K562 (cell line): ENCODE measurements at regions not wholly inside any gene's neighbourhood (a gene's known extent, or its start where the extent isn't known, plus 50 kb on each side); places are given as distances from the start of the nearest gene placed in this dataset.

Source experiments
- ATAC-seq: fragments of 200-7000 bp; cut with Tn5 transposase; 3 replicates; pipeline ENCODE4 v1.9.1; 2020; ENCODE audit warnings: moderate library complexity
- BruUV-seq: library from RNA; stranded (reverse); fragments of 400-500 nt; replicated peaks from 2 replicates; lab custom pipeline; 2021; lab: Mats Ljungman, UMichigan
- CTCF ChIA-PET: fragments of 300-600 bp; formaldehyde crosslinking; extraction: SDS; loops from one replicate; lab custom pipeline; 2021; ENCODE audit warnings: low intra/inter-chr PET ratio; lab: Yijun Ruan, JAX
- POLR2A ChIA-PET: fragments of 300-600, 350-650 bp; sonication (Branson Sonifier 250); formaldehyde crosslinking; extraction: SDS; loops from one replicate; lab custom pipeline; 2021; ENCODE audit warnings: antibody characterized with exemption, inconsistent platforms; lab: Yijun Ruan, JAX
- DNase-seq, 4 experiments: peaks; one replicate each; pipeline versions ENCODE4 v3.0.0 to v3.0.0-alpha.2; 2011 to 2018; ENCODE audit warnings: low spot score in 3 of 4, mixed read lengths in 3 of 4; ENCODE audit errors: extremely low read depth in 1 of 4
- FAIRE-seq: peaks from 2 replicates; lab custom pipeline; 2011; peaks lifted over from hg19 to GRCh38; lab: Jason Lieb, UNC
- H2AFZ ChIP-seq: 2 replicates; pipeline ENCODE4 v1.6.0; 2011; ENCODE audit warnings: low read depth, low read length, control low read depth, inconsistent platforms
- H3K27ac ChIP-seq: fragments of 200-600 bp; 3 replicates; pipeline ENCODE4 v1.8.0; 2011; ENCODE audit warnings: low read depth, mild to moderate bottlenecking, control low read depth, inconsistent platforms, low read length, moderate library complexity, mixed read lengths; ENCODE audit errors: extremely low read depth
- H3K27me3 ChIP-seq, 2 experiments: fragments of 300-600 bp in 1 of 2; 2 replicates in 1 of 2; 3 replicates in 1 of 2; pipeline versions ENCODE4 v1.6.0 to v1.8.0; 2011; ENCODE audit warnings: inconsistent platforms in 2 of 2, low read length in 2 of 2, mild to moderate bottlenecking in 1 of 2, mixed read lengths in 1 of 2, moderate library complexity in 1 of 2; ENCODE audit not compliant: control insufficient read depth in 2 of 2, insufficient read depth in 2 of 2
- H3K36me3 ChIP-seq: fragments of 300-600 bp; 3 replicates; pipeline ENCODE4 v1.8.0; 2011; ENCODE audit warnings: mild to moderate bottlenecking, low read length, inconsistent platforms; ENCODE audit not compliant: control insufficient read depth, insufficient read depth
- H3K4me1 ChIP-seq, 2 experiments: fragments of 200-600 bp in 1 of 2; replicated peaks in 1 of 2; 2 replicates in 1 of 2; 3 replicates in 1 of 2; pipeline versions ENCODE4 v1.5.1 to v1.8.0; 2011; ENCODE audit warnings: inconsistent platforms in 2 of 2, low read length in 2 of 2, mild to moderate bottlenecking in 1 of 2, mixed read lengths in 1 of 2, moderate library complexity in 1 of 2; ENCODE audit not compliant: control insufficient read depth in 2 of 2, insufficient read depth in 2 of 2
- H3K4me2 ChIP-seq: 2 replicates; pipeline ENCODE4 v1.6.1; 2011; ENCODE audit warnings: low read length, control low read depth, inconsistent platforms, mixed read lengths; ENCODE audit not compliant: insufficient read depth
- H3K4me3 ChIP-seq: fragments of 200-600 bp; sonication (generic), shearing (Covaris generic); 2 replicates; pipeline ENCODE4 v1.5.1; 2016; ENCODE audit warnings: control low read depth, inconsistent platforms
- H3K79me2 ChIP-seq: fragments of 200-600 bp; 3 replicates; pipeline ENCODE4 v1.8.0; 2011; ENCODE audit warnings: low read length, inconsistent platforms; ENCODE audit not compliant: control insufficient read depth, insufficient read depth
- H3K9ac ChIP-seq, 2 experiments: 2 replicates each; pipeline versions ENCODE4 v1.6.0 to v1.6.1; 2011; ENCODE audit warnings: low read depth in 2 of 2, low read length in 2 of 2, control low read depth in 1 of 2, inconsistent platforms in 1 of 2, mild to moderate bottlenecking in 1 of 2, mixed read lengths in 1 of 2; ENCODE audit not compliant: insufficient read depth in 1 of 2
- H3K9me1 ChIP-seq: one replicate; pipeline ENCODE4 v1.6.0; 2011; ENCODE audit warnings: inconsistent platforms, mild to moderate bottlenecking, low read length, moderate library complexity; ENCODE audit not compliant: control insufficient read depth, insufficient read depth
- H3K9me3 ChIP-seq: replicated peaks from 2 replicates; pipeline ENCODE4 v1.5.1; 2011; ENCODE audit warnings: low read depth, low read length, inconsistent platforms; ENCODE audit not compliant: control insufficient read depth, insufficient read depth
- H4K20me1 ChIP-seq: replicated peaks from 2 replicates; pipeline ENCODE4 v1.6.1; 2011; ENCODE audit warnings: low read length, inconsistent platforms, mixed read lengths; ENCODE audit not compliant: control insufficient read depth, insufficient read depth
- E2F6 ChIP-seq, 2 experiments: IDR thresholded peaks; 2 replicates each; pipeline ENCODE4 v1.6.1; 2011; ENCODE audit warnings: borderline replicate concordance in 1 of 2, control low read depth in 1 of 2, low read depth in 1 of 2, low read length in 1 of 2, mild to moderate bottlenecking in 1 of 2, mixed read lengths in 1 of 2, moderate library complexity in 1 of 2; ENCODE audit not compliant: insufficient read depth in 1 of 2, insufficient read length in 1 of 2, poor library complexity in 1 of 2, severe bottlenecking in 1 of 2; ENCODE audit errors: extremely low read depth in 1 of 2
- HNRNPK ChIP-seq: fragments of 200-400 bp; formaldehyde crosslinking; IDR thresholded peaks from one replicate; pipeline ENCODE4 v1.6.1; 2018; ENCODE audit warnings: mild to moderate bottlenecking, low read depth, low read length; ENCODE audit not compliant: poor library complexity, severe bottlenecking
- MTA3 ChIP-seq: fragments of 450-650 bp; formaldehyde crosslinking; IDR thresholded peaks from 2 replicates; pipeline ENCODE4 v1.6.1; 2017; ENCODE audit warnings: mild to moderate bottlenecking, borderline replicate concordance
- PYGO2 ChIP-seq: fragments of 450-650 bp; IDR thresholded peaks from 2 replicates; pipeline ENCODE4 v1.6.1; 2016; ENCODE audit warnings: mild to moderate bottlenecking, missing genetic modification characterization, moderate library complexity, missing compliant biosample characterization
- RBM17 ChIP-seq: fragments of 200-400 bp; formaldehyde crosslinking; IDR thresholded peaks from 2 replicates; pipeline ENCODE4 v1.6.1; 2017; ENCODE audit warnings: low read depth, mild to moderate bottlenecking, low read length, borderline replicate concordance
- ZNF280A ChIP-seq: fragments of 450-650 bp; IDR thresholded peaks from 2 replicates; pipeline ENCODE4 v1.6.1; 2018; ENCODE audit warnings: mild to moderate bottlenecking, low read depth; ENCODE audit not compliant: partially characterized antibody
- in situ Hi-C: fragments of 300-500 bp; cut with MboI; formaldehyde crosslinking; loops from 4 replicates; pipeline ENCODE4 v1.15.0; 2018; ENCODE audit warnings: inconsistent platforms, mixed read lengths
- intact Hi-C: fragments of 100-400 bp; cut with micrococcal nuclease; formaldehyde crosslinking; loops from 2 replicates; pipeline ENCODE4 v1.14.2; 2022

GRCh38 chr1:55544826-55545225 is 329.7 kb upstream of the USP24 start (continued):
- no peak for TF ChIP-seq MTA3
- no peak for TF ChIP-seq PYGO2 (tag)
- no peak for TF ChIP-seq ZNF280A
- TF ChIP-seq E2F6 (IDR thresholded peaks at IDR 0.05; ENCODE audit: borderline replicate concordance in 1 of 2, extremely low read depth in 1 of 2, insufficient read depth in 1 of 2, insufficient read length in 1 of 2, low read depth in 1 of 2, low read length in 1 of 2, poor library complexity in 1 of 2, severe bottlenecking in 1 of 2) = no peak

GRCh38 chr1:55542901-55543504 is 327.8 kb upstream of the USP24 start:
- ChIA-PET CTCF (no interaction called here), POLR2A (no interaction called here)
- DNase-seq = no peak
- ATAC-seq = no peak
- Histone ChIP-seq H3K27ac (no peak overlapping the region), H3K9me3 (no peaks in the 10 kb centered on the region), H2AFZ (no peak overlapping the region), H3K4me3 (no peak overlapping the region), H3K4me1 (no peaks in the 10 kb centered on the region), H3K4me2 (no peak overlapping the region), H3K27me3 (no peaks in the 10 kb centered on the region), H3K36me3 (no peaks in the 10 kb centered on the region), H3K79me2 (no peaks in the 10 kb centered on the region), H3K9me1 (no peaks in the 10 kb centered on the region), H4K20me1 (no peaks in the 10 kb centered on the region), H3K9ac (no peak overlapping the region)
- no TSS peak for BruUV-seq
- no peak for FAIRE-seq
- in situ Hi-C loops (no loop called here), intact Hi-C loops (no loop called here)
- TF ChIP-seq RBM17 = no peak
- TF ChIP-seq HNRNPK = no peak
